GM18511 (cell line): ENCODE measurements at regions not wholly inside any gene's neighbourhood (a gene's known extent, or its start where the extent isn't known, plus 50 kb on each side); places are given as distances from the start of the nearest gene placed in this dataset.

Experiments
- ATAC-seq: cut with Tn5 transposase; IDR thresholded peaks from one replicate; pipeline ENCODE4 v1.9.1; 2021; ENCODE audit warnings: mild to moderate bottlenecking, moderate library complexity; ENCODE audit not compliant: unreplicated experiment

DNA sequence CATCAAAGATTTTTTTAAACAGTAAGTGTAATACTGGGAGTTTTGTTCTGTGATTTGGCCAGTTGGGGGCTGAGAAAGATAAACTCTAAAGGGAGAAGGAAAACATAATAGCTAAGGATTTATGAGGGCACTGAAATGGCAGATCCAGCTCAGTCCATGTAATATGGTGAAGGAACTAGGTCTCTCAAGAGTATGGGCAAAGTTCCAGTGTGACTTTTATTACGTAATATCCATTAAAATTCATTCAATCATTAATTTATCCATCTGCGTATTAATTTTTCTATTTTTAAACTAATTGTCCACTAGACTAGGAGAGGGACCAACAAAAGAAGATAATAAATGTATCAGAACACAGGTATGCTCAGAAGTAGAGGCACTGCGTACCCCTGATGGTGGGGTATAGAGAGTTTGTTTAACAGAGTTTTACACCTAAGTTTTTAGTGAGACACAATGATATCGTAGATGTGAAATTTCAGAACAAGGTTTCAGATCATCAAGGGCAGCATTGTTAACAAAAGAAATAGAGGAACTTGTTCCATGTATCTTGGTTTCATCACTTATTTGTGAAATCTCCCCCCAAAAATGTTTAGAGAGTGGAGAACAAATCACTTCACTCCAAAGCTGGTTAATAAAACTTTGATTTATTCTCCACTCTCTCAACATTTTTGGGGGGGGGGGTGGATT is 351.1 kb downstream of the GRXCR1 start:
- no peak for ATAC-seq

DNA sequence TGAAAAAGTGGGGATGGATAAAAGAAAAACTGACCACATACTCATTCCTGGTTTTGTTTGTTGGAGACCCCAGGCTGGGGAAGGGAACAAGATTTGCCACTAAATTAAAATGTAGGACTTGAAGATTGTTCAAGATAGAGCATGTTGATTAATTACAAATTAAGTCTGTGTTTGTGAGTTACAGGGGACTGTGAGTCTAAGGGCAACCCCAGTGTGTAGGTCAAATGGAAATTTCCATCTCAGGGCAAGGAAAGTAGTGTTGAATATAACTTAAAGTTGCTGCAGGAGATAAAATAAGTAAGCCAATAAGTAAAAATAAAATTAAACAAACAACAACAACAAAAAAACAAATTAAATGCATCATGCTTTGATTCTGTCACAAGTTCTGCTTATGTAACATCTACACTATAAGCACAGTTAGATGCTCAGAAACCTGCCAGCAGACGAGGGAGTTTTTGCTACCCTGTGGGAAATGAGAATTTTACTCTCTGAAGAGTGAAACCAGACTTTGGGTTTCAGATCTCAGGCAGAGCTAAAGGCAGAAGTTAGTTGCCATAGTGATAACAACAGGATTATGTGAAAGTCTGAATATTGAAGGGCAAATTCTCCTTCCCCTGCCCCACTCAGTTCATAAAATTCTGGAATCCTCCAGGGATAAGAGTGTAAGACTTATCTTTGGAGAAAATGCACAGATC is 352.3 kb downstream of the GRXCR1 start:
- ATAC-seq = peak; percentile 98

DNA sequence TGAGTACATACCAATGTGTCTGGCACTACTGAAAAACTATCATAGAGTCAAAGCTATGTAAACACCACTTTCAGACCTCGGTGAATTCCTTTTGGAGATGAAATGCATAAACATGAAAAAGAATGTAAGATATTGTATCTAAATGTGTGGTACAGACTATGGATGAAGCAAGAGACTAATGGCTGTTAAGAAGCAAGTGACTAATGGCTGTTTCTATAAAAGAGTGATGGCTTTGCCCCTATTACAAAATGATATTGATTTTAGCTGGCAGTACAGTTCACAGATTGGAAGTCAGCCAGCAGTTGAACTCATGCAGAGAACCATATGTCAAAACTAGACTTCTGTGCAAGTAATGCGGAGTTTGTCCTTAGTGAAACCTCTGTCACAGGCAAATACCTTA is 359.3 kb downstream of the GRXCR1 start:
- ATAC-seq = no peak

DNA sequence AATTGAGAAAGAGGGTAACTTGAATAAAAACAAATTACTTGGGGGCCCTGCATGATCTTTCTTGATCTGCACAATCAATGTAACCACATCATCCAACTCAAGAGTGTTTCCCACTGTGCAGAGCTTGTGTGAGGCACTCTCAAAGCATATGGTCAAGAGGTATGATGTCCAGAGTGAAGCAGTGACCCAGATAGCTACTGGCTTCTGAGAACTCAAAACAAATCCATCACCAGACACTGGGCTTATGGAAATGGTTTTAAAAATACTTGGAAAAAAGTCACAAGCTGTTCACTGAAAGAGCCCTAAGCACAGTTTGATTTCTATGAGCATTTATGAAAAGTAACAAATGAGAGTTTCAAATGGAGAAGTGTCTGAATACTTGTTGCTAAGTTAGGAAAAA is 361.0 kb downstream of the GRXCR1 start:
- no peak for ATAC-seq

DNA sequence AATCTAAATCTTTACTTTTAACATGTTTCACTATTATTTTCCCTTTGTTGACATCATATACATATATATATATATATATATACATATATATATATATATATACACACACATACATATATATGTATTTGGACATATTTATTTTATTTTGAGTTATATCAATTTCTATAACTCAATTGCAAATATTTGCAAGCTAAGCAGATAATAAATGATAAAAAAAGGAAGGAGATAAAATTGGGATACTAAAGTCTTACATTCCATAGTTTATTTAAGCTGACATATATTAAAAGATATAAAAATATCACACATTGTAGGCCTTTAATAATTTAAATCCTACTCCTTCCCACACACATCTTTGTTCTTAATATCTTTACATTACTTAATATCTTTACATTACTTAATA is 372.2 kb downstream of the GRXCR1 start:
- no peak for ATAC-seq

DNA sequence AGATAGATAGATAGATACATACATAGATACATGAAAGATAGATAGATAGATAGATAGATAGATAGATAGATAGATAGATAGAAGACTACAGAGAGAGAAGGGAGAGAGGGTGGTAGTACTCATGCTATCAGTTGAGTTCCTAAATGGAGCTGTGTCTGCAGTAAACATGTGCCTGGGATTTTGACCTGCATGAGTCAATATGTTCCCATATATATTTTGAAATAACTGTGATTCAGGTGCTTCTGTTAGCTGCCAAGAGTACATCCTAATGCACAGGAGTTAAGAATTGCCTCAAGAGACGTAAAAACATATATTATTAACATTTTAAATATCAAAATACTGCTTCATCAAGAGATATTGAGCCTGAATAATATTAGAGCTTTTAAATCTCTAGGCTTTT is 379.4 kb downstream of the GRXCR1 start:
- ATAC-seq = no peak

DNA sequence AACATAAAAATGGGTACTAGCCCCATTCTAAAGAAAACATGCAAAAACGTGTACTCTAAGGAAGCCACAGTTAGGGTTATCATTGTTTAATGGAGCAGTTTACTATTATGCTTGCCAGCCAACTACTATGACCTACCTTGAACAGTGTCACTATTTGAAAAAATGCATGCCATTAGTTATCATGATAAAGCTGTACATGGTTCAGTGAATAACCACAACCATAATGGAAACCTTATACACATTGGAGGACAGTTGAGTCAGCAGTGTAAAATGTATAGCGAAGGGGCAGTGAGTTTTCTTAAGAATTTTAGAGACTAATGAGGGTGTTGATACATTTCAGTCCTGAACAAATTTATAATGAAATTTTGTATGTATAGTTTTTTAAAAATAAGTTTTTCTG is 381.9 kb downstream of the GRXCR1 start:
- ATAC-seq = no peak

DNA sequence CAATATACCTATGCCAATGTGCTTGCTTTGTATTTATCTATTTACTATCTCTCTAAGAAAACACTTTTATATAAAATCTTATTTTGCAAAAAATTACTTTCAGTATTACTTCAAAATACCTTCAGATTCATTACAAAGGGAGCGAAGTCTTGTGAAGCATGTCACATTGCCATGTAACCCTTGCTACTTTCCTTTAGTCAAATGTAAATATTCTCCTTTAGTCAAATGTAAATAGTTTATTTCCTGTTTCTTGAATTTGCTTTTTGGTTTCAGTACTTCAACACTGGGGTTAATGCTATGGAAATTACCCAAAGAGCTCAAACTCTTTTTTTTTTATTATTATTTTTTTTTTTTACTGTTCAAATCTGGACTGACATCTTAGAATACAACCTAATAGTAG is 383.3 kb downstream of the GRXCR1 start:
- no peak for ATAC-seq

DNA sequence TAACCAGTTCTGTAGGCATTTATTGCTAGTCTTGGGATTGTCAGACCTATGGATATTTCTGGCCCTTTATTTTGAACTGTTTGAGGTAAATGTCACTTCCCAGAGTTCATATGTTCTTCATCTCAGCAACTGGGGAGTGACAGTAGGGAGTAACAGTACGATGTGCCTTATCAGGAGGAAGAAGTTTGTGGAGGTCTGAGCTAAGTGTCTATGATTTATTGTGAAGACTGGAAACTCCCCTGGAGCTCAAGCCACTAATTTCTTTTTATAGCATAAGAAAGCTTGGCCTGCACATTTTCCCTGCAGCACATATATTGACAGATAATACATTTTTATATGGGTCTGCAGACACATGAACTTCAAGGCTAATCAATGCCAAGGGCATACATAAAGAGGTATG is 383.8 kb downstream of the GRXCR1 start:
- no peak for ATAC-seq

DNA sequence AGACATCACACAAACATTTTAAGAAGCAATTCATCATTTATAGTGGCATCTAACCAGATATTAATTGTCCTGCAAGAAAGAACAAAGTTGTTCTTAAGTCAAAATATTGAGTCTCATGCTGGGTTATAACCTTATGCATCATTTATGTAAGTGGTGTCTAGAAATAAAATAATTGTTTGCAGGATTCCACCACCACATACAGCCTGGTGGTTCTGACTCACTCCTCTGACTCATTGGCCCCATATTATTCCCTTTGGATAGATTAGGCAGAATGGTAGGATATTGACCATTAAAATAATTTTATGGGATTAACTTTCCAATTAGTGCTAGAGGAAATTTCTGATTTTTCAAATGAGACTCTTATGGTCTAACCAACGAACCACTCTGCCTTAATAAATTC is 384.5 kb downstream of the GRXCR1 start:
- no peak for ATAC-seq

DNA sequence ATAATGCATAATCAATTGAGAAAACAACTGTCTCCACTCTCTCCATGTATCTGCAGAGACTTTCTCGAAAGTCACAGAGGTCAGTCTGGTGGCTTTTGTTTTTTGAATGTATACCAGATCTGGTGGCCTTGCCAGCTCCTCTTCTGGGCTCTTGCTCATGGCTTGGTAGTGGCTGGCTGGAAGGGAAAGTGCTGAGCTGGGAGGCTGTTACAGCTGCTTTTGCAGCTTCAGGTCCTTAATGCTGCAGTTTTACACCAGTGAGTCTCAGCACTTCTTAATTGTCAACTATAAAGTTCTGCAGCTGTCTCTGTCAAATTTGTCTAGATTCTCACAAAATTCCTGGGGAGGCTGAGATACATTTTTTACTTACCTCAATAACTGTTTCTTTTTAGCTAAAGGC is 390.0 kb downstream of the GRXCR1 start:
- no peak for ATAC-seq

DNA sequence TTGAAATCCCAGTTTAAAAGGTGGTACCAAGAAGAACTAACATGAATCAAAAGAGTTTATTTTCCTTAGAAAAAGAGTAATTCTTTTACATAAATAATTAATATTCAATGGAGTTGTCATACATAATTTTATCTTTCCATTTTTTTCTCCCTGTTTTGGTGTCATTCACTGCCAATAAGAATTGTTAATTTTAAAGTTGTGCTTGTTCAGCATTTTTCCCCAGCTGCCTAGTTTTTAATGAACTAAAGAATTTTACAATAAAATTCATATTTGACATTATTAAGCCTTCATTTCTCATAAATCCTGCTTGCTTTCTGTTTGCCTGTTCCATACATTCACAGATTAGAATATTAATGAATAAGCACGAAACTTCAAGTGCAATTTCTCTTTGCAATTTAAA is 393.6 kb downstream of the GRXCR1 start:
- no peak for ATAC-seq

DNA sequence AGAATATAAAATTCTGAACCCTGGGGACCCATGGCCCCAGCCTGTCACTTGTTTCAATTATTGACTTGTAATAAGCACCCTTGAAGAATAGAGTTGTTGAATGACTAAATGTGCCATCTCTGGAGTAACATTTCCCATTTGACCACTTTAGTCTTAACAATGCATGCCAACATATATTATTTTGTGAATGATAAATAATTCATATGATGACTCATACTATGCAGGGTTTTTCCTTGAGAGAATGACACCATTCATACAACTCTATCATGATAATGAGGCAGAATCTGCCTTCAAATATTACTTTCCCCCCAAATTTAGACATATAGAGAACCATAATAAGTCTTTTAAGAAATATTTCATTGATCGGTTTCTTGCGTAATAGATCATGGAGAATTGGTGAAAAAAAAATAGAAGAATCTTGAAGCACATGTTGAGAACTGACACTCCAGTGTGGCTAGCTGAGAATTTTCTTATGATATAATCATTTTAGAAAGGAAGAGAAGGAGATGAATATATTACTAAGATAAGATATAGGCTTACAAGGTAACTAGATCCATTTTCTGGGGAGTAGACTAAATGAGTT is 404.5 kb downstream of the GRXCR1 start:
- ATAC-seq = no peak

DNA sequence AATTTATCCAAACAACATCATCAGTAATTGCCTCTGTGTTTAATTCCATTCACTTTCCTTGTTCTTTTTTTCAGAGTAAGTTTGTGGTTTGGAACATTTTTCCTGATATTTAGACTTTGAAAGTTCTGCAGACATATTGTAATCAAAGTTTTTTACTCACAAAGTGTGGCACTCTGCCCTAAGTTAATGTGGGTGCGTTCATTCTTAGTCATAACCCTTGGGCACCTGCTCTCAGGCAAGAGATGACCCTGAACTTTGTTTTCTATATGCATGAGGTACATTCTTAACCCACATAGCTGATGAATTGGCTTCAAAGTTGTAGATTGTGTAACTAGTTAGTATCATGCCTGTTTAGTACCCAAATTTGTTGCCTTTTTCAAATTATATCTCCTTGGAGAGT is 424.3 kb downstream of the GRXCR1 start:
- no peak for ATAC-seq

DNA sequence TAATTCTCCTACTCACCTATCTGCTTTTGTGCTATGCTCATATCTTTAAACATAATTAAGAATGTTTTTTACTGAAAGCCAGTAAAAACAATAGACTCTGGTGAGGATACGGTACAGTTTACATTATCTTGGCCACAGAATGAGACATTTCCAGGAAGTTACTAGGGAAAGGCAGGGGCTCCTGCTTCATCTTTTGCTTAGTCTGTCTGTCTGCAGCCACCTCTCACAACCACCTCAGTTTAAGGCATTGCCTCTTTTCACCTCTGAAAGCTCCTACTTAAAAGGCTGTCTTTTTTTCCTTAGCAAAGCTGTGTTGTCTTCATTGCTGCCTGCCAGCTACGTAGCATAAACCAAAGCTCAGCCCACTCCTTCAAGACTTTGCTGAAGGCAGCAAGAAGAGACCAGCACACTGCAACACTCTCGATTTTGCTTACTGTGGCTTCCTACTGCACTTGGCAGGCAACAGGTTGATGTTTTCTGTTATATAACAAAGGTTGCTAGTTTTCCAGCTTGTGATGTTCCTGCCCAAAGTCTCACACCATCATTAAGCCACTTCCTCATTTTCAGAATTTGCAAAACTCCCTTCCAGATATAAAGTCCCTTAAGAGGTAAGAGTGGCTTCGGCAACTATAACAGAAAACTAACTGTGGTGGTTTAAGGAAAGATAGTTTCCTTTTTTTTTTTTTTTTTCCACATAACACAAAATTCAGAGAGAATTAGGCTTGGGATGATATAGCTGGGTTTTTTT is 432.9 kb downstream of the GRXCR1 start:
- ATAC-seq = no peak

DNA sequence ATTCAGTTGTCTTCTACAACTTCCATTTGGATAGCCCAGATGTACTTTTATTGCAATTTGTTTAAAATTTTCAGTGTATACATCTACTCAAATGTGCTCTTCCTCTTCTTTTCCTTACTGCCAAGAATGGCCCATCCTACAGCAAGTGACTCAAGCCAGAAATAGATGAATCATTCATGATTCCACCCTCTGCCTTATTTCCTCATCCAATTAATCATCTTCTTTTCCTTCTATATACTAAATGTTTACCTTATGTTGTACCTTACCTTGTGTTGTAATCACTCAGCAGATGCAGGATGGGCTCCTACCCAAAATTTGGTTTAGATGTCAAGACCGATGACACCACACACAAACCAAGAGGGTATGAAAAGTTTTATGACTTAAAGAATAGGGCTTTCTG is 437.8 kb downstream of the GRXCR1 start:
- no peak for ATAC-seq

DNA sequence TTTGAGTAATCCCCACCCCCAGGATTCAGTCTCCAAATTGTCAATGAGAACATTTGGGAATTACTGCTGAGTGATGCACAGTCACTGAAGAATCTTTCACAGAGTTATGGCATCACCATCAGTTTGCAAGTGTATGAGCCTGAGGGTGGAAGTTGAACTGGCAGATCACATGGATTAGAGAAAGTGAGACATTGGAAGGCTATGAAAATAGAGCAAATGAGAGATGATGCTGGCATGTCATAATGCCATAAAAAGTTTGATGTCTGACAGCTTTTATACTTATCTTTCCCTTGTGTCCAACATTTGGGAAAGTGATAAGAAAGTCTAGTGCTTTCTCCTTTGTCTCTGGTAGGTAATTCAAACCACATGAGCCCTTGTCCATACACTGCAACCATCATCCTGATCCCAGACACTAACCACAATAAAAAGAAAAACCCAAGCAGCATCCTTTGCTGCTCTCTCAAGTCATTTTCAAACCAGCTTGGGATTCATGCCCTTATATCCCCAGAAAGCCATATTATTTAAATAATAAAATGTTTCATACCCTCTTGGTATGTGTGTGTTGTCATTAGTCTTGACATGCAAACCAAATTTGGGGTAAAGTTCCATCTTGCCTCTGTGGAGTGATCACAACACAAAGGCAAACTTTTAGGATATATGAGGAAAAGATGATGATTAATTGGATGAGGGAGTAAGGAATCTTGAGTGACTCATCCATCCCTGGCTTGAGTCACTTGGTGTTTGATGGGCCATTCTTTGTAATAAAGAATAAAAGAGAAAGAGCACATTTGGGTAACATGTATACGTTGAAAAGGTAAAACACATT is 438.9 kb downstream of the GRXCR1 start:
- ATAC-seq = no peak

DNA sequence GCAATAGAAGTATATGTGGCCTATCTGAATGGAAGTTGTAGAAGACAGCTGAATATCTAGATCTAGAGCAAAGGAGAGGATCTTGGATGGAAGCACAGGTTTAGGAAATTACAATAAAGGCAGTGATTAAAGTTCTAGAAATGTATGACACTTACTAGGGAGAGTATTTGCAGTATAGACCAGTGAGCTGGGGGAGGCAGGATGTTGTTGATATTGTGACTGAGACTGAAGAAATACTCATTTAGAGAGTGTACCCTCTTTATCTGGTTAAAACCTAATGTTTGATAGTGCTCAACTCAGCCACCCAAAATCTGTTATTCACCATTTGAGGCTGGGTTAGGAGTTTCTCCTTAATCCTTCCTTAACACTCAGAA is 439.5 kb downstream of the GRXCR1 start:
- ATAC-seq = no peak

DNA sequence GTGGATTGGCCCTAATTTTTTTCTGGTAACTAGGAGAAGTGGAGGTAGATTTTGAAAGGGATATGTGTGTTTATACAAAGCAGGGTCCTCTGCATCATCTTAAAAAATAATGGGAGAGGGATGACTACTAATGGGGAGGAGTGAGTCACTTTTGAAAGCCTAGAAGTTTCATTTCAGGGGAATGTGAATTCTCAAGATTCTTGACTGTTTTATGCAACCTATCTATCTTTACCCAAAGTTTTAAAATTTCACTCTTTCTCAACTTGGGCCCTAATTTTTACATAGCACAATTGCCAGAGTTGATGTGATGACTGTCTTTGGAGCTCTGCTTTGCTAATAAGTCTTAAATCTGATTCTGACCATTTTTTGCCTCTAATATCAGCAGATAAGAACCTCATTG is 445.2 kb downstream of the GRXCR1 start:
- no peak for ATAC-seq

DNA sequence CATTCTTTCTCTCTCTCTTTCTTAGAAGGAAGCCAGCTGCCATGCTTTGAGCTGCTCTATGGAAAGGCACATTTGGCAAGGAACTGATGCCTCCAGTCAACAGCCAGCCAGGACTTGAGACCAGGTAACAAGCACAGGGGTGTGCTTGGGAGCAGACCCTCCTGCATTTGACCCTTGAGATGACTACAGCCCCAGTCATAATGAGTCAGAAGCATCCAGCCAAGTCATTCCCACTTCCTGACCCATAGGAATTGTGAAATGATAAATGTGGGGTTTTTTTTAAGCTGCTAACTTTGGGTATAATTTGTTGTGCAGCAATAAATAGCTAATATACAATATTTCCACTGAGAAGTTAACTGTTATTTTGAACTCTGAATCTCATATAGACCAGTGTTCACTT is 446.9 kb downstream of the GRXCR1 start:
- ATAC-seq = no peak

DNA sequence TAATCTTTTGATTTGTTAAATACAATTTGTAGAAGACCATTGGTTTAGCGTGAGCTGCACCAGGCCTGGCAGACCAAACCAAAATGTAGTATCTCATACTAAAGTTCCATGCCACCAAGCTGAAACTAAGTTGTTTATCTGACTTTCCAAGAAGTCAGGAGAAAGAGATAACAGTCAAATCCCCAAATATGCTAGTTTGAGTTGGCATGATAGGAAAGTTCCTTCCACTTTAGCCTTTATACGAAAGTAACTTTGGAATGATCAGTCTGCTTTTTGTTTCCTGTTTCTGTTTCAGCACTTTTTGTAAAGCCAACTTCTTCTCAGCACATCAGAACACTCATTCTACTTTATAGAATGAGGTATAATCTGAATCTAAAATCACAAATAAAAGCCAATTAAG is 449.2 kb downstream of the GRXCR1 start:
- ATAC-seq = no peak
